Endothelial cell of umbilical vein (primary cell): ENCODE measurements at regions not wholly inside any gene's neighbourhood (a gene's known extent, or its start where the extent isn't known, plus 50 kb on each side); places are given as distances from the start of the nearest gene placed in this dataset.

Experiments
- BruUV-seq: library from RNA; stranded (reverse); fragments of 400-500 nt; replicated peaks from 2 replicates; lab custom pipeline; 2021; lab: Mats Ljungman, UMichigan
- CTCF ChIA-PET: fragments of 300-600, 350-600 bp; sonication (Branson Sonifier 250); formaldehyde crosslinking; loops from one replicate; lab custom pipeline; 2021; ENCODE audit warnings: antibody characterized with exemption, inconsistent platforms; lab: Charles Lee
- POLR2A ChIA-PET: fragments of 300-600, 350-600 bp; sonication (Branson Sonifier 250); formaldehyde crosslinking; loops from one replicate; lab custom pipeline; 2021; ENCODE audit warnings: antibody characterized with exemption, inconsistent platforms; lab: Charles Lee
- DNase-seq: peaks from one replicate; pipeline ENCODE4 v3.0.0-alpha.2; 2011; ENCODE audit warnings: low read depth, low spot score
- FAIRE-seq: peaks from 2 replicates; lab custom pipeline; 2011; peaks lifted over from hg19 to GRCh38; lab: Jason Lieb, UNC
- H2AFZ ChIP-seq: 2 replicates; pipeline ENCODE4 v1.6.0; 2012; ENCODE audit warnings: low read depth, low read length, control low read depth, inconsistent platforms
- H3K27ac ChIP-seq: 2 replicates; pipeline ENCODE4 v1.5.1; 2011; ENCODE audit warnings: low read depth, mild to moderate bottlenecking, control low read depth, low read length, moderate library complexity; ENCODE audit not compliant: insufficient read depth
- H3K27me3 ChIP-seq, 2 experiments: 2 replicates each; pipeline versions ENCODE4 v1.6.0 to v1.6.1; 2011; ENCODE audit warnings: low read length in 2 of 2, mixed read lengths in 1 of 2; ENCODE audit not compliant: control insufficient read depth in 2 of 2, insufficient read depth in 2 of 2
- H3K36me3 ChIP-seq, 2 experiments: 2 replicates in 1 of 2; 3 replicates in 1 of 2; pipeline ENCODE4 v1.5.1; 2011; ENCODE audit warnings: low read length in 2 of 2, mild to moderate bottlenecking in 1 of 2, moderate library complexity in 1 of 2; ENCODE audit not compliant: control insufficient read depth in 2 of 2, insufficient read depth in 2 of 2; ENCODE audit errors: extremely low read depth in 1 of 2
- H3K4me1 ChIP-seq: 3 replicates; pipeline ENCODE4 v1.5.1; 2011; ENCODE audit warnings: mild to moderate bottlenecking, low read length; ENCODE audit not compliant: control insufficient read depth, insufficient read depth; ENCODE audit errors: extremely low read depth
- H3K4me2 ChIP-seq: 2 replicates; pipeline ENCODE4 v1.6.1; 2011; ENCODE audit warnings: low read length, control low read depth, mixed read lengths; ENCODE audit not compliant: insufficient read depth
- H3K4me3 ChIP-seq, 3 experiments: fragments of 200-600 bp in 1 of 3; sonication (generic), shearing (Covaris generic) in 1 of 3; replicated peaks in 1 of 3; 2 replicates each; pipeline ENCODE4 v1.5.1; 2011 to 2016; ENCODE audit warnings: control low read depth in 3 of 3, low read length in 3 of 3, mild to moderate bottlenecking in 2 of 3, inconsistent platforms in 1 of 3, low read depth in 1 of 3, moderate library complexity in 1 of 3; ENCODE audit not compliant: insufficient read depth in 1 of 3
- H3K79me2 ChIP-seq: 2 replicates; pipeline ENCODE4 v1.6.0; 2012; ENCODE audit warnings: low read length, inconsistent platforms; ENCODE audit not compliant: control insufficient read depth, insufficient read depth
- H3K9ac ChIP-seq: replicated peaks from 2 replicates; pipeline ENCODE3; 2011; ENCODE audit warnings: low read length, control low read depth; ENCODE audit not compliant: insufficient read depth; ENCODE audit errors: extremely low read depth
- H3K9me1 ChIP-seq: replicated peaks from 3 replicates; pipeline ENCODE4 v1.6.0; 2011; ENCODE audit warnings: mild to moderate bottlenecking, low read length; ENCODE audit not compliant: control insufficient read depth, insufficient read depth; ENCODE audit errors: extremely low read depth
- H3K9me3 ChIP-seq: replicated peaks from 2 replicates; pipeline ENCODE4 v1.5.1; 2012; ENCODE audit warnings: low read length, inconsistent platforms; ENCODE audit not compliant: control insufficient read depth, insufficient read depth
- H4K20me1 ChIP-seq: replicated peaks from 2 replicates; pipeline ENCODE3; 2011; ENCODE audit warnings: mild to moderate bottlenecking, low read length; ENCODE audit not compliant: control insufficient read depth, insufficient read depth; ENCODE audit errors: extremely low read depth
- EZH2 ChIP-seq: IDR thresholded peaks from 2 replicates; pipeline ENCODE4 v1.6.1; 2012; ENCODE audit warnings: borderline replicate concordance, low read depth, mild to moderate bottlenecking, moderate library complexity, low read length, inconsistent platforms; ENCODE audit not compliant: severe bottlenecking
- FOS ChIP-seq: IDR thresholded peaks from 2 replicates; pipeline ENCODE4 v1.6.1; 2011; ENCODE audit warnings: mild to moderate bottlenecking, low read length, moderate library complexity, borderline replicate concordance; ENCODE audit not compliant: insufficient read depth
- GATA2 ChIP-seq: IDR thresholded peaks from 2 replicates; pipeline ENCODE4 v1.7.0; 2011; ENCODE audit warnings: low read depth, mild to moderate bottlenecking, moderate library complexity, mixed read lengths, low read length; ENCODE audit not compliant: insufficient read length, insufficient read depth
- JUN ChIP-seq: IDR thresholded peaks from 2 replicates; pipeline ENCODE4 v1.6.1; 2011; ENCODE audit warnings: borderline replicate concordance, low read depth; ENCODE audit not compliant: insufficient read length, insufficient read depth
- MYC ChIP-seq: IDR thresholded peaks from one replicate; pipeline ENCODE4 v1.6.1; 2011; ENCODE audit warnings: mild to moderate bottlenecking, low read depth, low read length
- POLR2A ChIP-seq: IDR thresholded peaks from 2 replicates; pipeline ENCODE4 v1.6.1; 2012; ENCODE audit warnings: low read depth, mild to moderate bottlenecking, control low read depth, low read length
- POLR2AphosphoS5 ChIP-seq: IDR thresholded peaks from 2 replicates; pipeline ENCODE4 v1.6.1; 2012; ENCODE audit warnings: low read depth, mild to moderate bottlenecking, control low read depth, low read length, moderate library complexity; ENCODE audit not compliant: insufficient read depth
- dilution Hi-C: fragments of 300-500 bp; cut with MboI; formaldehyde crosslinking; loops from one replicate; pipeline ENCODE4 v1.15.0; 2019; ENCODE audit warnings: low sequenced_read_pairs; ENCODE audit not compliant: extremely low pct_ligation_motif_present
- intact Hi-C: fragments of 100-400 bp; cut with micrococcal nuclease; formaldehyde crosslinking; loops from one replicate; pipeline ENCODE4 v1.10.0; 2022
- TF ChIP-seq, protein P1 (sequence below), 2 donors: IDR thresholded peaks; 1 replicate in 1 of 2; 2 replicates in 1 of 2; pipeline ENCODE4 v1.5.1; 2011; ENCODE audit warnings: low read length in 2 of 2, mild to moderate bottlenecking in 2 of 2, moderate library complexity in 2 of 2, control low read depth in 1 of 2, inconsistent platforms in 1 of 2, low read depth in 1 of 2; ENCODE audit not compliant: insufficient read depth in 1 of 2; ENCODE audit errors: extremely low read depth in 1 of 2
- TF ChIP-seq, protein P2 (sequence below): IDR thresholded peaks from 2 replicates; pipeline ENCODE4 v1.6.1; 2011; ENCODE audit not compliant: insufficient read depth, insufficient read length

DNA sequence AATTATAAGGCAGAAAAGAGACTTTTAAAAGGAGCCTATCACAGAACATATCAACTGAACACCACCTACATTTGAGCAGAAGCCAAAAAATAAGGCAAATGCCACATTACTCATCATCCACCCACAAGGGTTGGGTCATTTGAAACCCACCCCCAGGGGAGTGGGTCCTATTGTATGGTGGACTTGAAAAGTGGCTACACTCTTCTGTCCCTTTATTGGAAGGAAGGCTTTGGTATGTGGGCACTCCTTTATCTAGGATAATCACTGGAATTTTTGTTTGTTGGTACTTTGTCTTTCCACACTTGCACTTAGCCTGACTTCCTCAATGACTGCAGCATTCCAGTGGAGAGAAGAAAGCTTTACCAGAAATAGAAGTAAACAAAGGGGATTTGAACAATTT, 157.2 kb upstream of the COL11A1 start:
- TF ChIP-seq, protein P1, sequence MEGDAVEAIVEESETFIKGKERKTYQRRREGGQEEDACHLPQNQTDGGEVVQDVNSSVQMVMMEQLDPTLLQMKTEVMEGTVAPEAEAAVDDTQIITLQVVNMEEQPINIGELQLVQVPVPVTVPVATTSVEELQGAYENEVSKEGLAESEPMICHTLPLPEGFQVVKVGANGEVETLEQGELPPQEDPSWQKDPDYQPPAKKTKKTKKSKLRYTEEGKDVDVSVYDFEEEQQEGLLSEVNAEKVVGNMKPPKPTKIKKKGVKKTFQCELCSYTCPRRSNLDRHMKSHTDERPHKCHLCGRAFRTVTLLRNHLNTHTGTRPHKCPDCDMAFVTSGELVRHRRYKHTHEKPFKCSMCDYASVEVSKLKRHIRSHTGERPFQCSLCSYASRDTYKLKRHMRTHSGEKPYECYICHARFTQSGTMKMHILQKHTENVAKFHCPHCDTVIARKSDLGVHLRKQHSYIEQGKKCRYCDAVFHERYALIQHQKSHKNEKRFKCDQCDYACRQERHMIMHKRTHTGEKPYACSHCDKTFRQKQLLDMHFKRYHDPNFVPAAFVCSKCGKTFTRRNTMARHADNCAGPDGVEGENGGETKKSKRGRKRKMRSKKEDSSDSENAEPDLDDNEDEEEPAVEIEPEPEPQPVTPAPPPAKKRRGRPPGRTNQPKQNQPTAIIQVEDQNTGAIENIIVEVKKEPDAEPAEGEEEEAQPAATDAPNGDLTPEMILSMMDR (IDR thresholded peaks at IDR 0.05; ENCODE audit: extremely low read depth in 1 of 2, insufficient read depth in 1 of 2, low read depth in 1 of 2, low read length in 2 of 2): no peak
- no peak overlapping the region for H3K4me3 ChIP-seq
- no peaks in the 10 kb centered on the region for H3K4me1 ChIP-seq
- no peak overlapping the region for H3K9ac ChIP-seq
- H3K9me3 ChIP-seq: no peaks in the 10 kb centered on the region
- no peaks in the 10 kb centered on the region for H3K36me3 ChIP-seq
- no TSS peak for BruUV-seq
- H4K20me1 ChIP-seq: no peaks in the 10 kb centered on the region
- H3K79me2 ChIP-seq: no peaks in the 10 kb centered on the region
- no peak overlapping the region for H2AFZ ChIP-seq
- FAIRE-seq (no peak), DNase-seq (no peak)
- dilution Hi-C loops: no loop called here
- no peaks in the 10 kb centered on the region for H3K9me1 ChIP-seq
- H3K4me2 ChIP-seq: no peak overlapping the region
- POLR2A ChIA-PET: no interaction called here
- no peaks in the 10 kb centered on the region for H3K27me3 ChIP-seq
- no peak overlapping the region for H3K27ac ChIP-seq
- CTCF ChIA-PET: no interaction called here
- intact Hi-C loops: no loop called here

DNA sequence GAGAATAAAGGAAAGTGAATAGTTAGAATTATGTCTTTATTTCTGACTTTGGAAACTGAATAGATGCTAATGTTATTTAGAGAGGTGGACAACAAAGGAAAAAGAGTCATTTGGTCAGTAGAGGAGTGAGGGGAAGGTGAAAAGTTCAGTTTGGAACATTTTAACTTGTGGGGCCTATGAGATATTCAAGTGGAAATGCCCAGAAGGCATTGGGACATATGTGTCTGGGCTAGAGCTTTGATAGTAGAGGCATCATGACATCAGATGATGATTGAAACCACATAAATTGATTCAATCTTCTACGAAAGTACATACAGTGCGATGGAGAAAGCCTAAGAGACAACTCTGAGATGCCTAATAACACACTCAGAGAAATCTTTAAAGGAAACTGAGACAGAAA, 151.7 kb upstream of the COL11A1 start:
- Histone ChIP-seq H3K9ac (no peak overlapping the region), H3K9me3 (no peaks in the 10 kb centered on the region), H3K4me1 (no peaks in the 10 kb centered on the region), H3K9me1 (no peaks in the 10 kb centered on the region), H2AFZ (no peak overlapping the region), H3K36me3 (no peaks in the 10 kb centered on the region), H3K4me3 (no peak overlapping the region), H3K27ac (no peak overlapping the region), H3K27me3 (no peaks in the 10 kb centered on the region), H4K20me1 (no peaks in the 10 kb centered on the region), H3K4me2 (no peak overlapping the region), H3K79me2 (no peaks in the 10 kb centered on the region)
- intact Hi-C loops: no loop called here
- FAIRE-seq: no peak
- TF ChIP-seq, protein P1 (IDR thresholded peaks at IDR 0.05; ENCODE audit: extremely low read depth in 1 of 2, insufficient read depth in 1 of 2, low read depth in 1 of 2, low read length in 2 of 2): no peak
- TF ChIP-seq EZH2: no peak
- TF ChIP-seq POLR2A: no peak
- TF ChIP-seq JUN: no peak
- TF ChIP-seq GATA2: no peak
- no peak for TF ChIP-seq FOS
- TF ChIP-seq, protein P2, sequence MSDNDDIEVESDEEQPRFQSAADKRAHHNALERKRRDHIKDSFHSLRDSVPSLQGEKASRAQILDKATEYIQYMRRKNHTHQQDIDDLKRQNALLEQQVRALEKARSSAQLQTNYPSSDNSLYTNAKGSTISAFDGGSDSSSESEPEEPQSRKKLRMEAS: no peak
- no peak for TF ChIP-seq POLR2AphosphoS5
- no peak for TF ChIP-seq MYC
- no TSS peak for BruUV-seq
- CTCF ChIA-PET: no interaction called here
- dilution Hi-C loops: no loop called here
- POLR2A ChIA-PET: no interaction called here
- DNase-seq: no peak
